Fibroblast of lung (primary cell): ENCODE measurements at regions not wholly inside any gene's neighbourhood (a gene's known extent, or its start where the extent isn't known, plus 50 kb on each side); places are given as distances from the start of the nearest gene placed in this dataset.

ENCODE experiments used
- DNase-seq, 2 donors: peaks; one replicate each; pipeline versions ENCODE4 v3.0.0 to v3.0.0-alpha.2; 2010; ENCODE audit warnings: low read depth in 2 of 2
- H2AFZ ChIP-seq: 2 replicates; pipeline ENCODE4 v1.5.1; 2012; ENCODE audit warnings: low read length, control low read depth, inconsistent platforms
- H3K27ac ChIP-seq: 2 replicates; pipeline ENCODE4 v1.5.1; 2011; ENCODE audit warnings: low read length, control low read depth; ENCODE audit not compliant: insufficient read depth
- H3K27me3 ChIP-seq: 2 replicates; pipeline ENCODE4 v1.5.1; 2011; ENCODE audit warnings: mild to moderate bottlenecking, low read length; ENCODE audit not compliant: control insufficient read depth, insufficient read depth
- H3K36me3 ChIP-seq: 2 replicates; pipeline ENCODE4 v1.5.1; 2011; ENCODE audit warnings: low read length; ENCODE audit not compliant: control insufficient read depth, insufficient read depth
- H3K4me1 ChIP-seq: 2 replicates; pipeline ENCODE4 v1.5.1; 2011; ENCODE audit warnings: low read length; ENCODE audit not compliant: control insufficient read depth, insufficient read depth; ENCODE audit errors: extremely low read depth
- H3K4me2 ChIP-seq: 2 replicates; pipeline ENCODE4 v1.5.1; 2011; ENCODE audit warnings: low read length, control low read depth; ENCODE audit not compliant: insufficient read depth; ENCODE audit errors: extremely low read depth
- H3K4me3 ChIP-seq, 4 experiments: fragments of 200-600 bp in 1 of 4; sonication (generic) in 1 of 4; replicated peaks in 1 of 4; 2 replicates each; pipeline ENCODE4 v1.5.1; 2011 to 2016; ENCODE audit warnings: low read length in 4 of 4, low read depth in 3 of 4, mild to moderate bottlenecking in 3 of 4, control low read depth in 2 of 4, inconsistent platforms in 1 of 4, mixed read lengths in 1 of 4; ENCODE audit not compliant: insufficient read depth in 1 of 4; ENCODE audit errors: control extremely low read depth in 1 of 4
- H3K79me2 ChIP-seq: 2 replicates; pipeline ENCODE4 v1.5.1; 2012; ENCODE audit warnings: mild to moderate bottlenecking, low read length, inconsistent platforms; ENCODE audit not compliant: control insufficient read depth, insufficient read depth
- H3K9ac ChIP-seq: 2 replicates; pipeline ENCODE4 v1.5.1; 2011; ENCODE audit warnings: mild to moderate bottlenecking, low read length, control low read depth; ENCODE audit not compliant: insufficient read depth
- H3K9me3 ChIP-seq: 2 replicates; pipeline ENCODE4 v1.5.1; 2012; ENCODE audit warnings: low read depth, low read length; ENCODE audit not compliant: control insufficient read depth, insufficient read depth
- H4K20me1 ChIP-seq: 2 replicates; pipeline ENCODE4 v1.5.1; 2011; ENCODE audit warnings: low read length; ENCODE audit not compliant: control insufficient read depth, insufficient read depth; ENCODE audit errors: extremely low read depth
- EZH2 ChIP-seq: IDR thresholded peaks from 2 replicates; pipeline ENCODE4 v1.5.1; 2012; ENCODE audit warnings: low read length, control low read depth, mild to moderate bottlenecking; ENCODE audit errors: missing control alignments
- TF ChIP-seq, protein P1 (sequence below), 2 donors: IDR thresholded peaks in 1 of 2; conservative IDR thresholded peaks in 1 of 2; 1 replicate in 1 of 2; 2 replicates in 1 of 2; pipeline ENCODE4 v1.5.1; 2011 to 2012; ENCODE audit warnings: low read length in 2 of 2, control low read depth in 1 of 2, inconsistent platforms in 1 of 2, low read depth in 1 of 2, mild to moderate bottlenecking in 1 of 2

DNA sequence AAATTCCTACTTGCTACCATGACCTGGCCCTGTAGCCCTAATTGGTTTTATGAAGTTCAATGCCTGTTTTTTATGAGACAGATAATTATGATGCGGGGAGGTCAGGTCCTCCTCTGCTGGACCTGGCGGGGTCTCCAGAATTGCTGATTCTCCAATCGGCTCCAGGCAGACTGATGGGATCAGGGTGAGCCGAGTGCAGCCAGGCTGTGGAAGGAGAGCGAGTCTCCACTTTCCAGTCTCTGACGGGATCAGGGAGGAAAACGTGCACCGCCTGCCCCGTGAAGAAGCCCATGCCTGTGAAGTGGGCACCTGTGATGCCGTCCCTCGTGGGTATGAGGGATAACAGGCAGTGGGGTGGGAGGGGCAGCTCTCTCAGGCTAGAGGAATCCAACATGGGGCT is 71.5 kb upstream of the HSPA9 start:
- TF ChIP-seq, protein P1, sequence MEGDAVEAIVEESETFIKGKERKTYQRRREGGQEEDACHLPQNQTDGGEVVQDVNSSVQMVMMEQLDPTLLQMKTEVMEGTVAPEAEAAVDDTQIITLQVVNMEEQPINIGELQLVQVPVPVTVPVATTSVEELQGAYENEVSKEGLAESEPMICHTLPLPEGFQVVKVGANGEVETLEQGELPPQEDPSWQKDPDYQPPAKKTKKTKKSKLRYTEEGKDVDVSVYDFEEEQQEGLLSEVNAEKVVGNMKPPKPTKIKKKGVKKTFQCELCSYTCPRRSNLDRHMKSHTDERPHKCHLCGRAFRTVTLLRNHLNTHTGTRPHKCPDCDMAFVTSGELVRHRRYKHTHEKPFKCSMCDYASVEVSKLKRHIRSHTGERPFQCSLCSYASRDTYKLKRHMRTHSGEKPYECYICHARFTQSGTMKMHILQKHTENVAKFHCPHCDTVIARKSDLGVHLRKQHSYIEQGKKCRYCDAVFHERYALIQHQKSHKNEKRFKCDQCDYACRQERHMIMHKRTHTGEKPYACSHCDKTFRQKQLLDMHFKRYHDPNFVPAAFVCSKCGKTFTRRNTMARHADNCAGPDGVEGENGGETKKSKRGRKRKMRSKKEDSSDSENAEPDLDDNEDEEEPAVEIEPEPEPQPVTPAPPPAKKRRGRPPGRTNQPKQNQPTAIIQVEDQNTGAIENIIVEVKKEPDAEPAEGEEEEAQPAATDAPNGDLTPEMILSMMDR (conservative IDR thresholded peaks at IDR 0.05 in 1 of 2, IDR thresholded peaks at IDR 0.05 in 1 of 2; ENCODE audit: low read depth in 1 of 2, low read length in 2 of 2): no peak
- TF ChIP-seq EZH2: no peak
- no peak for DNase-seq
- H3K4me2 ChIP-seq: no peak overlapping the region
- H3K27ac ChIP-seq: no peak overlapping the region
- no peak overlapping the region for H2AFZ ChIP-seq
- no peaks in the 10 kb centered on the region for H3K4me1 ChIP-seq
- H4K20me1 ChIP-seq: no peaks in the 10 kb centered on the region
- no peaks in the 10 kb centered on the region for H3K36me3 ChIP-seq
- peaks cover 15% of the 10 kb centered on the region for H3K27me3 ChIP-seq
- no peak overlapping the region for H3K9ac ChIP-seq
- H3K79me2 ChIP-seq: no peaks in the 10 kb centered on the region
- no peak overlapping the region for H3K4me3 ChIP-seq
- H3K9me3 ChIP-seq: no peaks in the 10 kb centered on the region

DNA sequence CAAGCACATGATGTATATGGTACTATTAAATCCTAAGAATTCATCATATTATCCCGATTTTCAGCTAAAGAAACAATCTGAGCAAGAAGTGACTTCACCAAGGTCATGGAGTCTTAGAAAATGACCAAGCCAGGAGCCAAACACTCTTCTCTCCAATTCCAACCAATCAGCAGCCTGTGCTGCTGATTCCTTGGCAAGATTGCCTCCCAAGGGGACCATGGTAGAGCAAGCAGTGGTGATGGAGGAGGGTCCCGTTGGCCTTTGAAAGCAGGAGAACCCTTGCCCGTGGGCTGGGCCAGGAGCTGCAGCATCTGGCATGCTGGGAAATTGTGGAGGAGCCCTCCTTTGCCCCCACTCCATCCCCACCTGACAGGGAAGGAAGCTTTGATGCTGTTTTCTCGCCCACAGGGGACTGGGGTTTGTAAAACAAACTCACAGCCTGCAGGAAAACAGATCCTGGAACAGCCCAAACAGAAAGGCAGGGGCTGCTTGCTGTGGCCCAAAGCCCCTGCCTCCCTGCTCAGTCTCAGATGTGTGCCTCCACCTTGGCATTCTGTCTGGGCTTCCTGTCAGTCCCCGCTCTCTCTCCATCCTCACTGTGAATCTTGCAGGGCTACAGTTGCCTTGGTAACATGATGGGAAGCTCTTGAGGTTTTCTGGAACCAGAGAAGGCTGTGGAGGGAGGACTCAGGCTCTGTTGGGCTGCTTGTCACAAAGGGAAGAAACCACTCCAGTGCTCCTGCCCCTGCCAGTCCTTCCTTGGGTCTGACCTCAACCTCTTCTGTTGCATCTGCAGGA is 70.8 kb upstream of the HSPA9 start:
- Histone ChIP-seq H3K9ac (no peak overlapping the region), H3K9me3 (no peaks in the 10 kb centered on the region), H3K27ac (no peak overlapping the region), H3K36me3 (no peaks in the 10 kb centered on the region), H2AFZ (no peak overlapping the region), H3K27me3 (peaks cover 19% of the 10 kb centered on the region), H3K4me1 (no peaks in the 10 kb centered on the region), H3K79me2 (no peaks in the 10 kb centered on the region), H3K4me2 (no peak overlapping the region), H4K20me1 (no peaks in the 10 kb centered on the region), H3K4me3 (no peak overlapping the region)
- DNase-seq: no peak
- TF ChIP-seq EZH2: no peak
- TF ChIP-seq, protein P1 (conservative IDR thresholded peaks at IDR 0.05 in 1 of 2, IDR thresholded peaks at IDR 0.05 in 1 of 2; ENCODE audit: low read depth in 1 of 2, low read length in 2 of 2): no peak

DNA sequence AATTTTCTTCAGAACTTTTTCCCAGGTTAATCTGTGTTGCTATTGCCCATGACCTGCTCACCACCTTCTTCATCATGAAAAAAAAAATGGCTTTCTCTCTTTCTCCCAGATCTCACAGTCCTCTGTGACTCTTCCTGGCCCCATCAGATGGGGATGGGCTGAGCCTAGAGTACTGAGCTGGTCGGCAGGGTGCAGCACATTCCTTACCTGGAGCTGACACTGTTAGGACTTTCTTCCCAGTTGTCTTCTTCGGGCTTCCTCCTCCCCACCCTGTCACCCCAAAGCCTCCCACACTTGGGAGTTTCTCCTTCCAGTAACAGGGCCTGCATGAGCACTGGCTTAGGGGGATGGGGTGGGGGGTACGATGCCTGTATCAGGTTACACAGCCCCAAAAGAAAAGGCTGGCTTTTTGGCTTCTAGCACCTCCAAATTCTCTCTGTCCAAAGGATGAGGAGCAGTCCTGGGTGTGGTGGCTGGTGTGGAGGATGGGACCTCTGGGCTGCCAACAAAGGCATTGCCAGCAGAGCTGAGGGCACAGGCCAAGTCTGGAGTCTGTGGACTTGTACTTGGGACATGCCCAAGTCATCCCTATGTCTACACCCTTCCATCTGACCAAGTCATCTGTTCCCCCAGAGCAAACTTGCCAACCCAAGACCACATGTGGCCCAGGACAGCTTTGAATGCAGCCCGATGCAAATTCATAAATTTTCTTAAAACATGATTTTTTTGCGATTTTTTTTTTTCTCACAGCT is 68.0 kb upstream of the HSPA9 start:
- Histone ChIP-seq H3K27ac (no peak overlapping the region), H2AFZ (no peak overlapping the region), H4K20me1 (no peaks in the 10 kb centered on the region), H3K4me1 (no peaks in the 10 kb centered on the region), H3K9me3 (no peaks in the 10 kb centered on the region), H3K4me3 (no peak overlapping the region), H3K36me3 (no peaks in the 10 kb centered on the region), H3K79me2 (no peaks in the 10 kb centered on the region), H3K4me2 (no peak overlapping the region), H3K9ac (no peak overlapping the region), H3K27me3 (peaks cover 24% of the 10 kb centered on the region)
- no peak for DNase-seq
- no peak for TF ChIP-seq EZH2
- TF ChIP-seq, protein P1 (conservative IDR thresholded peaks at IDR 0.05 in 1 of 2, IDR thresholded peaks at IDR 0.05 in 1 of 2; ENCODE audit: low read depth in 1 of 2, low read length in 2 of 2): no peak
